ENCODE measurements at regions not wholly inside any gene's neighbourhood (a gene's known extent, or its start where the extent isn't known, plus 50 kb on each side); places are given as distances from the start of the nearest gene placed in this dataset.
A peak's percentile ranks its signal among the peaks of the same experiment; 100 is the strongest.
"Not testable (repeated sequence)": the region's sequence is repeated elsewhere in the genome, so short reads cannot be mapped to it uniquely, and the experiment has no call there.

GRCh38 chr12:66786531-66787308, 107.8 kb upstream of the GRIP1 start:
- CTCF ChIA-PET: interaction anchor here (0.8 to 1.2 kb wide), 3 partner anchors 12 to 35 kb away, joined by 3 read pairs; no protein-coding TSS in a partner anchor
- Mint-ChIP-seq H3K36me3 (ENCODE audit: low read depth) (no peaks in the 10 kb centered on the region), H3K4me3 (no peak overlapping the region), H3K27ac (no peak overlapping the region), H3K4me1 (ENCODE audit: low read depth) (no peaks in the 10 kb centered on the region), H3K27me3 (ENCODE audit: low read depth) (no peaks in the 10 kb centered on the region), H3K9me3 (no peaks in the 10 kb centered on the region)
- intact Hi-C loops (cut with micrococcal nuclease): no loop called here
- DNase-seq: no peak

- Mint-ChIP-seq H3K36me3 (ENCODE audit: low read depth) (no peaks in the 10 kb centered on the region), H3K27me3 (ENCODE audit: low read depth) (no peaks in the 10 kb centered on the region)
- CTCF ChIA-PET: no interaction called here
Observed at GRCh38 chr12:66799551-66799950, 120.7 kb upstream of the GRIP1 start.

GRCh38 chr12:66800046-66800445, 121.2 kb upstream of the GRIP1 start:
- Mint-ChIP-seq H3K9me3 (no peaks in the 10 kb centered on the region), H3K4me1 (ENCODE audit: low read depth) (peaks cover 2% of the 10 kb centered on the region), H3K27me3 (ENCODE audit: low read depth) (no peaks in the 10 kb centered on the region), H3K36me3 (ENCODE audit: low read depth) (no peaks in the 10 kb centered on the region), H3K27ac (no peak overlapping the region), H3K4me3 (no peak overlapping the region)
- CTCF ChIA-PET: no interaction called here
- DNase-seq: no peak
- intact Hi-C loops (cut with micrococcal nuclease): no loop called here

More at GRCh38 chr12:66799551-66799950, 120.7 kb upstream of the GRIP1 start:
- Mint-ChIP-seq H3K27ac (no peak overlapping the region), H3K4me1 (ENCODE audit: low read depth) (peaks cover 2% of the 10 kb centered on the region), H3K9me3 (no peaks in the 10 kb centered on the region), H3K4me3 (no peak overlapping the region)
- intact Hi-C loops (cut with micrococcal nuclease): no loop called here
- no peak for DNase-seq

- DNase-seq: no peak
- Mint-ChIP-seq H3K36me3 (ENCODE audit: low read depth) (no peaks in the 10 kb centered on the region), H3K9me3 (no peaks in the 10 kb centered on the region), H3K27me3 (ENCODE audit: low read depth) (no peaks in the 10 kb centered on the region), H3K27ac (no peak overlapping the region), H3K4me3 (no peak overlapping the region), H3K4me1 (ENCODE audit: low read depth) (peaks cover 2% of the 10 kb centered on the region)
- CTCF ChIA-PET: no interaction called here
- intact Hi-C loops (cut with micrococcal nuclease): no loop called here
Observed at GRCh38 chr12:66803930-66804329, 125.1 kb upstream of the GRIP1 start.

GRCh38 chr12:66804563-66804974, 125.7 kb upstream of the GRIP1 start:
- Mint-ChIP-seq H3K4me3 (no peak overlapping the region), H3K27me3 (ENCODE audit: low read depth) (no peaks in the 10 kb centered on the region), H3K36me3 (ENCODE audit: low read depth) (no peaks in the 10 kb centered on the region), H3K9me3 (no peaks in the 10 kb centered on the region), H3K27ac (no peak overlapping the region), H3K4me1 (ENCODE audit: low read depth) (no peaks in the 10 kb centered on the region)
- CTCF ChIA-PET: interaction anchor here (0.7 kb wide), 1 partner anchor 56 kb away, joined by 3 read pairs; no protein-coding TSS in a partner anchor
- DNase-seq: no peak
- intact Hi-C loops (cut with micrococcal nuclease): no loop called here

DNA sequence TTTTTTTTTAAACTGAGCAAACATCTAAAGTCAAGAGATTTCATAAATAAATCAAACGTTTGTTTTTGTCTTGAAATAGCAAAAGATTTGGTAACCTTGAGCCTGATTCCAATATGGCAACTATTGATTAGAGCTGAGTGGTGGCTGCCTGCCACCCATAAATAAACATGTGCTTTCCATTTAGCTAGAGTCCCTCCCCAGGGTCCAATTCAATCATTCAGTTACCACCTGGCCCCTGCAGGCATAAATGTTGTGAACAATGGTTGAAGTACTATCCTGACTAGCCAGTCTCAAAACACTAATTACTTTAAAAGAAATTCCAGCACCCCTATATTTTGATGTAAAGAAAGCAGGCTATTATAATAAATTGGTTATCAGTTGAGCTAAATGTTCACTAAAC, 129.7 kb upstream of the GRIP1 start:
- no peak overlapping the region for H3K27ac Mint-ChIP-seq
- H3K36me3 Mint-ChIP-seq (ENCODE audit: low read depth): no peaks in the 10 kb centered on the region
- intact Hi-C loops (cut with micrococcal nuclease): no loop called here
- peaks cover 9% of the 10 kb centered on the region for H3K4me1 Mint-ChIP-seq (ENCODE audit: low read depth)
- no peak overlapping the region for H3K4me3 Mint-ChIP-seq
- DNase-seq: no peak
- no peaks in the 10 kb centered on the region for H3K27me3 Mint-ChIP-seq (ENCODE audit: low read depth)
- H3K9me3 Mint-ChIP-seq: no peaks in the 10 kb centered on the region
- CTCF ChIA-PET: interaction anchor here (0.6 to 1.3 kb wide), 2 partner anchors 10 to 585 kb away, joined by 3 to 4 read pairs; no protein-coding TSS in a partner anchor

GRCh38 chr12:66813137-66813892, 134.4 kb upstream of the GRIP1 start:
- CTCF ChIA-PET: no interaction called here
- DNase-seq: peak; percentile 62
- H3K27ac Mint-ChIP-seq: no peak overlapping the region
- H3K4me3 Mint-ChIP-seq: no peak overlapping the region
- intact Hi-C loops (cut with micrococcal nuclease): loop anchor here (2.0 kb wide), 1 partner anchor 15 kb away; no protein-coding TSS in a partner anchor
- no peaks in the 10 kb centered on the region for H3K27me3 Mint-ChIP-seq (ENCODE audit: low read depth)
- H3K4me1 Mint-ChIP-seq (ENCODE audit: low read depth): peaks cover 11% of the 10 kb centered on the region
- no peaks in the 10 kb centered on the region for H3K9me3 Mint-ChIP-seq
- H3K36me3 Mint-ChIP-seq (ENCODE audit: low read depth): no peaks in the 10 kb centered on the region

- H3K4me1 Mint-ChIP-seq (ENCODE audit: low read depth): no peaks in the 10 kb centered on the region
- H3K27ac Mint-ChIP-seq: no peak overlapping the region
- DNase-seq: no peak
- CTCF ChIA-PET: interaction anchor here (0.8 kb wide), 1 partner anchor 12 kb away, joined by 3 read pairs; no protein-coding TSS in a partner anchor
- no peak overlapping the region for H3K4me3 Mint-ChIP-seq
- H3K27me3 Mint-ChIP-seq (ENCODE audit: low read depth): no peaks in the 10 kb centered on the region
- intact Hi-C loops (cut with micrococcal nuclease): no loop called here
- no peaks in the 10 kb centered on the region for H3K36me3 Mint-ChIP-seq (ENCODE audit: low read depth)
- H3K9me3 Mint-ChIP-seq: no peaks in the 10 kb centered on the region
Observed at GRCh38 chr12:66819587-66819986, 140.7 kb upstream of the GRIP1 start.

GRCh38 chr12:66822961-66823360, 144.1 kb upstream of the GRIP1 start:
- no peaks in the 10 kb centered on the region for H3K4me1 Mint-ChIP-seq (ENCODE audit: low read depth)

GRCh38 chr12:66823857-66824570, 145.1 kb upstream of the GRIP1 start:
- CTCF ChIA-PET: no interaction called here
- DNase-seq: no peak

More at GRCh38 chr12:66822961-66823360, 144.1 kb upstream of the GRIP1 start:
- CTCF ChIA-PET: no interaction called here
- intact Hi-C loops (cut with micrococcal nuclease): no loop called here
- H3K9me3 Mint-ChIP-seq: peaks cover 3% of the 10 kb centered on the region
- H3K36me3 Mint-ChIP-seq (ENCODE audit: low read depth): no peaks in the 10 kb centered on the region
- DNase-seq: no peak
- H3K27me3 Mint-ChIP-seq (ENCODE audit: low read depth): no peaks in the 10 kb centered on the region
- no peak overlapping the region for H3K4me3 Mint-ChIP-seq
- H3K27ac Mint-ChIP-seq: no peak overlapping the region

GRCh38 chr12:66825921-66826320, 147.0 kb upstream of the GRIP1 start:
- intact Hi-C loops (cut with micrococcal nuclease); CTCF ChIA-PET; H3K27me3 Mint-ChIP-seq (ENCODE audit: low read depth); DNase-seq; H3K9me3 Mint-ChIP-seq; H3K27ac Mint-ChIP-seq; H3K36me3 Mint-ChIP-seq (ENCODE audit: low read depth); H3K4me3 Mint-ChIP-seq: not testable (repeated sequence)
- peaks cover 24% of the 10 kb centered on the region for H3K4me1 Mint-ChIP-seq (ENCODE audit: low read depth)

More at GRCh38 chr12:66823857-66824570, 145.1 kb upstream of the GRIP1 start:
- intact Hi-C loops (cut with micrococcal nuclease): no loop called here
- Mint-ChIP-seq H3K36me3 (ENCODE audit: low read depth) (no peaks in the 10 kb centered on the region), H3K9me3 (peaks cover 3% of the 10 kb centered on the region), H3K27me3 (ENCODE audit: low read depth) (no peaks in the 10 kb centered on the region), H3K4me1 (ENCODE audit: low read depth) (peaks cover 6% of the 10 kb centered on the region), H3K27ac (no peak overlapping the region), H3K4me3 (no peak overlapping the region)

DNA sequence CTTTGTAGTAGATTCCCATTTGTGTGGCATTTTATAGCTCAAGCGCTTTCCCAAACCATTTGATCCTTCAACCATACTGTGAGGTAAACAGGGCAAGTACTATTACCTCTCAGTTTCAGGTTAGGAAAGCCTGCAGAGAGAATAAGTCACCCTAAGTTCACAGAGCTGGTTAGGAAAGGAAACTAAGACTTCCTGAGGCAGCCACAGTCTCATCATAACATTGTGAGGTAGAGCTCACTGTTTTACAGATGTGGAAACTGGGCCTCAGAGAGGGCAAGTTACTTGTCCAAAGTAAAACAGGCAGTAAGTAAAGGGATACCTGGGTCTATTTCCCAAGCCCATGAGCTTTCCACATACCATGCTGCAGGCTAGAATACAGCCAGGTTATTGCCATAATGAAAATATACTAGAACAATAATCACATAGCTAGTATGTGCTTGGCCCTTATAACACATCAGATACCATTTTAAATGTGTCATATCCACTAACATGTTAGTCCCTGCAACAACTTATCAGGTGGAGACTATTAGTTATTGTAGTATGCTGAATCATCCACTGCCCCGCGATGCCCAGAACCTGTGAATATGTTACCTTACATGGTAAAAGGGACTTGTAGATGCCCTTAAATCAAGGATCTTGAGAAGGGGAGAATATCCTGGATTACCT, 150.9 kb upstream of the GRIP1 start:
- Mint-ChIP-seq H3K4me3 (no peak overlapping the region), H3K36me3 (ENCODE audit: low read depth) (no peaks in the 10 kb centered on the region), H3K27me3 (ENCODE audit: low read depth) (no peaks in the 10 kb centered on the region), H3K4me1 (ENCODE audit: low read depth) (peaks cover 41% of the 10 kb centered on the region), H3K9me3 (peaks cover 3% of the 10 kb centered on the region), H3K27ac (peak overlapping the region; percentile 34)
- DNase-seq: peak; percentile 49
- CTCF ChIA-PET: interaction anchor here (0.7 to 1.2 kb wide), 4 partner anchors 8 to 177 kb away, joined by 3 to 4 read pairs (median 3); no protein-coding TSS in a partner anchor
- intact Hi-C loops (cut with micrococcal nuclease): loop anchor here (2.0 to 5.0 kb wide), 2 partner anchors 17 to 52 kb away; no protein-coding TSS in a partner anchor

All from activated naive CD4-positive, alpha-beta T cell treated with anti-CD3 and anti-CD28 coated beads for 36 hours (primary cell).